HEK293 (cell line): ENCODE measurements at regions not wholly inside any gene's neighbourhood (a gene's known extent, or its start where the extent isn't known, plus 50 kb on each side); places are given as distances from the start of the nearest gene placed in this dataset.
"Not testable (repeated sequence)": the region's sequence is repeated elsewhere in the genome, so short reads cannot be mapped to it uniquely, and the experiment has no call there.

Experiments
- TF ChIP-seq, protein P1 (sequence below): fragments of 450-650 bp; formaldehyde crosslinking; conservative IDR thresholded peaks from 2 replicates; pipeline ENCODE4 v1.5.1; 2016; ENCODE audit warnings: low read depth, missing biosample characterization, missing genetic modification characterization
- TF ChIP-seq, protein P2 (sequence below): fragments of 450-650 bp; formaldehyde crosslinking; IDR thresholded peaks from 2 replicates; pipeline ENCODE4 v1.5.1; 2016; ENCODE audit warnings: missing biosample characterization, missing genetic modification characterization

DNA sequence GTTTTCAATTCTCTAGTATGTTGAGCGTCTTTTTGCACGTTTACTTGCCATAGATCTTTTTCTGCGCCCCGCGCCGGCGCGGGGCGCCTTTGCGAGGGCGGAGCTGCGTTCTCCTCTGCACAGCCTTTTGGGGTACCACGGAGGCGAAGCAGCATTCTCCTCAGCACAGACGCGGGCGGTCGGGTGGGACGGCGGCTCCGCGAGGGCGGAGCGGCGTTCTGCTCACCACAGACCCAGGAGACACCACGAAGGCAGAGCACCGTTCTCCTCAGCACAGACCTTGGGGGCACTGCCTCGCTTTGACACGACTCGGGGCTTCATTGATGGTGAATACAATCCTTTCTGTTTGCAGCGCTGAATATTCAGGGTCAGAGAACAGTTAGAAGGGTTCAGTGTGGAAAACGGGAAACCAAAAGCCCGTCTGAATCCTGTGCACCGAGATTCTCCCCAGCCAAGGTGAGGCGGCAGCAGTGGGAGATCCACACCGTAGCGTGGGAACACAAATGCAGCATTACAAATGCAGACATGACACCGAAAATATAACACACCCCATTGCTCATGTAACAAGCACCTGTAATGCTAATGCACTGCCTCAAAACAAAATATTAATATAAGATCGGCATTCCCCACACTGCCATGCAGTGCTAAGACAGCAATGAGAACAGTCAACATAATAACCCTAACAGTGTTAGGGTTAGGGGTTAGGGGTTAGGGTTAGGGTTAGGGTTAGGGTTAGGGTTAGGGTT, 190.7 kb upstream of the VIPR2 start:
- TF ChIP-seq, protein P1, sequence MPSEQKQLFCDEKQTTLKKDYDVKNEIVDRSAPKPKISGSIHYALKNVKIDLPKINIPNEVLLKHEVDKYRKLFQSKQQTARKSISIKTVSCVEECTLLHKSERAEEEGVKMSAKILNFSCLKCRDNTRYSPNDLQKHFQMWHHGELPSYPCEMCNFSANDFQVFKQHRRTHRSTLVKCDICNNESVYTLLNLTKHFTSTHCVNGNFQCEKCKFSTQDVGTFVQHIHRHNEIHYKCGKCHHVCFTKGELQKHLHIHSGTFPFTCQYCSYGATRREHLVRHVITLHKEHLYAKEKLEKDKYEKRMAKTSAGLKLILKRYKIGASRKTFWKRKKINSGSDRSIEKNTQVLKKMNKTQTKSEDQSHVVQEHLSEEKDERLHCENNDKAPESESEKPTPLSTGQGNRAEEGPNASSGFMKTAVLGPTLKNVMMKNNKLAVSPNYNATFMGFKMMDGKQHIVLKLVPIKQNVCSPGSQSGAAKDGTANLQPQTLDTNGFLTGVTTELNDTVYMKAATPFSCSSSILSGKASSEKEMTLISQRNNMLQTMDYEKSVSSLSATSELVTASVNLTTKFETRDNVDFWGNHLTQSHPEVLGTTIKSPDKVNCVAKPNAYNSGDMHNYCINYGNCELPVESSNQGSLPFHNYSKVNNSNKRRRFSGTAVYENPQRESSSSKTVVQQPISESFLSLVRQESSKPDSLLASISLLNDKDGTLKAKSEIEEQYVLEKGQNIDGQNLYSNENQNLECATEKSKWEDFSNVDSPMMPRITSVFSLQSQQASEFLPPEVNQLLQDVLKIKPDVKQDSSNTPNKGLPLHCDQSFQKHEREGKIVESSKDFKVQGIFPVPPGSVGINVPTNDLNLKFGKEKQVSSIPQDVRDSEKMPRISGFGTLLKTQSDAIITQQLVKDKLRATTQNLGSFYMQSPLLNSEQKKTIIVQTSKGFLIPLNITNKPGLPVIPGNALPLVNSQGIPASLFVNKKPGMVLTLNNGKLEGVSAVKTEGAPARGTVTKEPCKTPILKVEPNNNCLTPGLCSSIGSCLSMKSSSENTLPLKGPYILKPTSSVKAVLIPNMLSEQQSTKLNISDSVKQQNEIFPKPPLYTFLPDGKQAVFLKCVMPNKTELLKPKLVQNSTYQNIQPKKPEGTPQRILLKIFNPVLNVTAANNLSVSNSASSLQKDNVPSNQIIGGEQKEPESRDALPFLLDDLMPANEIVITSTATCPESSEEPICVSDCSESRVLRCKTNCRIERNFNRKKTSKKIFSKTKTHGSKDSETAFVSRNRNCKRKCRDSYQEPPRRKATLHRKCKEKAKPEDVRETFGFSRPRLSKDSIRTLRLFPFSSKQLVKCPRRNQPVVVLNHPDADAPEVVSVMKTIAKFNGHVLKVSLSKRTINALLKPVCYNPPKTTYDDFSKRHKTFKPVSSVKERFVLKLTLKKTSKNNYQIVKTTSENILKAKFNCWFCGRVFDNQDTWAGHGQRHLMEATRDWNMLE (tag by site-specific recombination) = not testable (repeated sequence)
- TF ChIP-seq, protein P2, sequence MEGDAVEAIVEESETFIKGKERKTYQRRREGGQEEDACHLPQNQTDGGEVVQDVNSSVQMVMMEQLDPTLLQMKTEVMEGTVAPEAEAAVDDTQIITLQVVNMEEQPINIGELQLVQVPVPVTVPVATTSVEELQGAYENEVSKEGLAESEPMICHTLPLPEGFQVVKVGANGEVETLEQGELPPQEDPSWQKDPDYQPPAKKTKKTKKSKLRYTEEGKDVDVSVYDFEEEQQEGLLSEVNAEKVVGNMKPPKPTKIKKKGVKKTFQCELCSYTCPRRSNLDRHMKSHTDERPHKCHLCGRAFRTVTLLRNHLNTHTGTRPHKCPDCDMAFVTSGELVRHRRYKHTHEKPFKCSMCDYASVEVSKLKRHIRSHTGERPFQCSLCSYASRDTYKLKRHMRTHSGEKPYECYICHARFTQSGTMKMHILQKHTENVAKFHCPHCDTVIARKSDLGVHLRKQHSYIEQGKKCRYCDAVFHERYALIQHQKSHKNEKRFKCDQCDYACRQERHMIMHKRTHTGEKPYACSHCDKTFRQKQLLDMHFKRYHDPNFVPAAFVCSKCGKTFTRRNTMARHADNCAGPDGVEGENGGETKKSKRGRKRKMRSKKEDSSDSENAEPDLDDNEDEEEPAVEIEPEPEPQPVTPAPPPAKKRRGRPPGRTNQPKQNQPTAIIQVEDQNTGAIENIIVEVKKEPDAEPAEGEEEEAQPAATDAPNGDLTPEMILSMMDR (tag by site-specific recombination) = not testable (repeated sequence)
